A549 (cell line): ENCODE measurements at regions not wholly inside any gene's neighbourhood (a gene's known extent, or its start where the extent isn't known, plus 50 kb on each side); places are given as distances from the start of the nearest gene placed in this dataset.

ENCODE experiments used
- ATAC-seq, 2 experiments: fragments of 200-7000 bp in 1 of 2; fragments of >200 bp in 1 of 2; cut with Nextera tagmentation in 1 of 2; cut with Tn5 transposase in 1 of 2; 3 replicates each; pipeline versions ENCODE4 v1.8.0 to v1.9.1; 2018 to 2020; ENCODE audit warnings: mild to moderate bottlenecking in 1 of 2, moderate library complexity in 1 of 2
- CTCF ChIA-PET: fragments of 300-600 bp; sonication (Branson Sonifier 250); formaldehyde crosslinking; extraction: SDS; loops from one replicate; lab custom pipeline; 2021; ENCODE audit warnings: antibody characterized with exemption, inconsistent platforms; lab: Yijun Ruan, JAX
- POLR2A ChIA-PET: fragments of 350-600 bp; formaldehyde crosslinking; extraction: SDS; loops from one replicate; lab custom pipeline; 2021; ENCODE audit warnings: antibody characterized with exemption, inconsistent platforms; lab: Yijun Ruan, JAX
- DNase-seq, 2 experiments: peaks; one replicate each; pipeline versions ENCODE4 v3.0.0 to v3.0.0-alpha.2; 2011 to 2016; ENCODE audit warnings: low read depth in 1 of 2, low spot score in 1 of 2
- FAIRE-seq: peaks from 2 replicates; lab custom pipeline; 2011; peaks lifted over from hg19 to GRCh38; lab: Jason Lieb, UNC
- H3K27ac ChIP-seq, 2 experiments: fragments of >200 bp; sonication (Bioruptor Twin); formaldehyde crosslinking; 3 replicates each; pipeline ENCODE4 v1.5.1; 2016 to 2017
- H3K4me1 ChIP-seq: fragments of >200 bp; sonication (Bioruptor Twin); formaldehyde crosslinking; 3 replicates; pipeline ENCODE4 v1.6.1; 2016
- H3K4me2 ChIP-seq: fragments of >200 bp; sonication (Bioruptor Twin); formaldehyde crosslinking; 3 replicates; pipeline ENCODE4 v1.6.1; 2016
- H3K4me3 ChIP-seq: fragments of >200 bp; sonication (Bioruptor Twin); formaldehyde crosslinking; 3 replicates; pipeline ENCODE4 v1.5.1; 2016
- H3K9me3 ChIP-seq: fragments of >200 bp; sonication (Bioruptor Twin); formaldehyde crosslinking; 3 replicates; pipeline ENCODE4 v1.6.1; 2016
- CHD4 ChIP-seq: fragments of 200-600 bp; sonication (generic); IDR thresholded peaks from 2 replicates; pipeline ENCODE4 v1.6.1; 2016; ENCODE audit warnings: antibody characterized with exemption, mild to moderate bottlenecking, borderline replicate concordance
- EHF ChIP-seq: fragments of 250-450 bp; sonication (Bioruptor Pico); IDR thresholded peaks from 2 replicates; pipeline ENCODE4 v1.5.0; 2020; ENCODE audit warnings: mild to moderate bottlenecking
- EHMT2 ChIP-seq: fragments of 200-600 bp; sonication (generic); IDR thresholded peaks from 2 replicates; pipeline ENCODE4 v1.6.1; 2016; ENCODE audit warnings: antibody characterized with exemption, low read depth, mild to moderate bottlenecking, moderate library complexity
- FOXS1 ChIP-seq: fragments of 250-450 bp; sonication (Bioruptor Pico); IDR thresholded peaks from 2 replicates; pipeline ENCODE4 v1.5.0; 2020; ENCODE audit warnings: mild to moderate bottlenecking, moderate library complexity
- GATA3 ChIP-seq: IDR thresholded peaks from 2 replicates; pipeline ENCODE4 v1.6.1; 2012; ENCODE audit warnings: borderline replicate concordance
- JUNB ChIP-seq: fragments of >200 bp; sonication (Bioruptor Twin); formaldehyde crosslinking; IDR thresholded peaks from 2 replicates; pipeline ENCODE4 v1.6.1; 2016
- KDM1A ChIP-seq: fragments of 200-600 bp; sonication (generic); IDR thresholded peaks from 2 replicates; pipeline ENCODE4 v1.6.1; 2016; ENCODE audit warnings: low read depth, mild to moderate bottlenecking
- MAFK ChIP-seq: fragments of 450-650 bp; IDR thresholded peaks from 2 replicates; pipeline ENCODE4 v1.6.1; 2014; ENCODE audit not compliant: partially characterized antibody
- NR3C1 ChIP-seq: fragments of >200 bp; sonication (Bioruptor Twin); formaldehyde crosslinking; IDR thresholded peaks from 3 replicates; pipeline ENCODE4 v1.6.1; 2017
- RFX5 ChIP-seq: fragments of 450-650 bp; IDR thresholded peaks from 2 replicates; pipeline ENCODE4 v1.7.1; 2014; ENCODE audit warnings: antibody characterized with exemption, mild to moderate bottlenecking, moderate library complexity
- SMC3 ChIP-seq: fragments of >200 bp; sonication (Bioruptor Twin); formaldehyde crosslinking; IDR thresholded peaks from 3 replicates; pipeline ENCODE4 v1.6.1; 2018; ENCODE audit warnings: inconsistent platforms
- ZFP36 ChIP-seq: fragments of 450-650 bp; IDR thresholded peaks from 2 replicates; pipeline ENCODE4 v1.6.1; 2014; ENCODE audit warnings: borderline replicate concordance; ENCODE audit not compliant: partially characterized antibody
- ZSCAN20 ChIP-seq: fragments of 250-450 bp; sonication (Bioruptor Pico); IDR thresholded peaks from 2 replicates; pipeline ENCODE4 v1.8.0; 2022; ENCODE audit warnings: mild to moderate bottlenecking, moderate library complexity
- WGBS: methylation state at CpG from one replicate; pipeline ENCODE4 v1.1.6; 2017; ENCODE audit errors: missing lambda C conversion rate; 5-methylcytosine and 5-hydroxymethylcytosine counted together
- TF ChIP-seq, protein P1 (sequence below): fragments of 200-600 bp; sonication (generic); IDR thresholded peaks from 2 replicates; pipeline ENCODE4 v1.6.1; 2016; ENCODE audit warnings: antibody characterized with exemption, mild to moderate bottlenecking, moderate library complexity
- TF ChIP-seq, protein P2 (sequence below): fragments of >200 bp; sonication (Bioruptor Twin); formaldehyde crosslinking; IDR thresholded peaks from 2 replicates; pipeline ENCODE4 v1.6.1; 2016
- TF ChIP-seq, protein P3 (sequence below): IDR thresholded peaks from 2 replicates; pipeline ENCODE4 v1.6.1; 2012; ENCODE audit warnings: low read depth, borderline replicate concordance
- TF ChIP-seq, protein P4 (sequence below): fragments of 250-450 bp; sonication (Bioruptor Pico); IDR thresholded peaks from 2 replicates; pipeline ENCODE4 v1.5.0; 2021; ENCODE audit warnings: mild to moderate bottlenecking, moderate library complexity, borderline replicate concordance
- TF ChIP-seq, protein P5 (sequence below): IDR thresholded peaks from 2 replicates; pipeline ENCODE4 v1.6.1; 2012

DNA sequence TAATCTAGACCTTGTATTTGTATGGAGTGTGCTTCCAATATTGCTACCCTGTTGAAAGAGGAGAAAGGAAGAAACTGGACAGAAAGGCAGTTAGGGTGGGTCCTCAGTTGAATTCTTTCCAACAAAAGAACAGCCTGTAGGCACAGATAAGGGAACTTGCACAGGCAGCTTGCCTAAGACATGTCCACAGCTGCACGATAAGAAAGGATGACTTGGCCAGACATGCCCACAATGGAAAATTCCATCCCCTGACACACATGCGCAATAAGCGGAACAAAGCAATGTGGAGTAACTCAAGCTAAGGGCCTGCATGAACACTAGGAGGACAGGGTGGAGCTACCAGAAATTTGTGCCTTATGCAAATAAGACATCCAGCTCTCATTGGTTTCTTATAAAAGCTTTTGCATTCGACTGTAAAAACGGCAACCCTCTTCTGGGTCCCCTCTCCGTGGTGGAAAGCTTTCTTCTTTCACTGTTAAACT, 1084.7 kb upstream of the NXPH2 start (continued):
- TF ChIP-seq, protein P1, sequence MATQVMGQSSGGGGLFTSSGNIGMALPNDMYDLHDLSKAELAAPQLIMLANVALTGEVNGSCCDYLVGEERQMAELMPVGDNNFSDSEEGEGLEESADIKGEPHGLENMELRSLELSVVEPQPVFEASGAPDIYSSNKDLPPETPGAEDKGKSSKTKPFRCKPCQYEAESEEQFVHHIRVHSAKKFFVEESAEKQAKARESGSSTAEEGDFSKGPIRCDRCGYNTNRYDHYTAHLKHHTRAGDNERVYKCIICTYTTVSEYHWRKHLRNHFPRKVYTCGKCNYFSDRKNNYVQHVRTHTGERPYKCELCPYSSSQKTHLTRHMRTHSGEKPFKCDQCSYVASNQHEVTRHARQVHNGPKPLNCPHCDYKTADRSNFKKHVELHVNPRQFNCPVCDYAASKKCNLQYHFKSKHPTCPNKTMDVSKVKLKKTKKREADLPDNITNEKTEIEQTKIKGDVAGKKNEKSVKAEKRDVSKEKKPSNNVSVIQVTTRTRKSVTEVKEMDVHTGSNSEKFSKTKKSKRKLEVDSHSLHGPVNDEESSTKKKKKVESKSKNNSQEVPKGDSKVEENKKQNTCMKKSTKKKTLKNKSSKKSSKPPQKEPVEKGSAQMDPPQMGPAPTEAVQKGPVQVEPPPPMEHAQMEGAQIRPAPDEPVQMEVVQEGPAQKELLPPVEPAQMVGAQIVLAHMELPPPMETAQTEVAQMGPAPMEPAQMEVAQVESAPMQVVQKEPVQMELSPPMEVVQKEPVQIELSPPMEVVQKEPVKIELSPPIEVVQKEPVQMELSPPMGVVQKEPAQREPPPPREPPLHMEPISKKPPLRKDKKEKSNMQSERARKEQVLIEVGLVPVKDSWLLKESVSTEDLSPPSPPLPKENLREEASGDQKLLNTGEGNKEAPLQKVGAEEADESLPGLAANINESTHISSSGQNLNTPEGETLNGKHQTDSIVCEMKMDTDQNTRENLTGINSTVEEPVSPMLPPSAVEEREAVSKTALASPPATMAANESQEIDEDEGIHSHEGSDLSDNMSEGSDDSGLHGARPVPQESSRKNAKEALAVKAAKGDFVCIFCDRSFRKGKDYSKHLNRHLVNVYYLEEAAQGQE: no peak
- TF ChIP-seq, all 56 proteins: peak for 0

DNA sequence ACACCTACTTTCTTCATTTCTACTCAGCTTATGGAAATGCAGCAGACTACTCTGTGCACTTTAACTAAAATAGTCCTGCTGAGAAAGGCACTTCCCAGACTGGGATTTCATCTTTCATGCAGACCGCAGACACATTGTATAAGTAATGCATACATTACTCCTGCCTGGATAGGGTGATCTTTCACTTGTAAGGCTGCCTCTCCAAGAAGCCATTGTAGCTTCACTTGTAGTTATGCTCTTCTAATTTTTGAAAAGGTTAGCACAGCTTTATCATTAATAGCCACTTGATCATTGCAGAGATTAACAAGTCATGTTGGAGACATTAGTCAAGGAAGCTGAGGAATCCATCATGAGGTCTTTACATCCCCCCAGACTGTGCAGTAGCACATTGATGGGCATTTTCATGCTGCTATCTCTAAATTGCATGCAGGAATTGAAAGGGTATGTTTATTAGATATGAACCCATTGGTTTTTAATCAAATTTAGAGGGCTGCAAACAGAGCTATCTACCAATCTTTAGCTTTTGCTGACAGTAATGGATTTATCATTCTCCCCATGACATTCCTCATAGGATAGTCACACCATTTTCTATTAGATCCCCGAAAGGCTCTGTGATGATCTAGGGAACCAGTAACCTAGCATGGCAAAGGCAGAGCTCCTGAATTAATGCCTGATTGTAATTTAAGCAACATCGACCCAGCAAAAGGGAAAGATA, 1074.7 kb upstream of the NXPH2 start:
- ATAC-seq (no peak), FAIRE-seq (no peak), DNase-seq (no peak)
- 16% methylated on average over 3 of the region's 3 CpGs for WGBS
- Histone ChIP-seq H3K4me2 (no peak overlapping the region), H3K27ac (no peak overlapping the region), H3K9me3 (no peaks in the 10 kb centered on the region), H3K4me1 (no peaks in the 10 kb centered on the region), H3K4me3 (no peak overlapping the region)
- ChIA-PET CTCF (no interaction called here), POLR2A (no interaction called here)
- no peak for TF ChIP-seq ZFP36
- no peak for TF ChIP-seq MAFK
- TF ChIP-seq, protein P1: no peak
- TF ChIP-seq ZSCAN20 (CRISPR knock-in tag): no peak
- TF ChIP-seq, protein P2, sequence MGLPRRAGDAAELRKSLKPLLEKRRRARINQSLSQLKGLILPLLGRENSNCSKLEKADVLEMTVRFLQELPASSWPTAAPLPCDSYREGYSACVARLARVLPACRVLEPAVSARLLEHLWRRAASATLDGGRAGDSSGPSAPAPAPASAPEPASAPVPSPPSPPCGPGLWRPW: no peak
- no peak for TF ChIP-seq KDM1A
- TF ChIP-seq CHD4: no peak
- TF ChIP-seq SMC3: no peak
- TF ChIP-seq, protein P3, sequence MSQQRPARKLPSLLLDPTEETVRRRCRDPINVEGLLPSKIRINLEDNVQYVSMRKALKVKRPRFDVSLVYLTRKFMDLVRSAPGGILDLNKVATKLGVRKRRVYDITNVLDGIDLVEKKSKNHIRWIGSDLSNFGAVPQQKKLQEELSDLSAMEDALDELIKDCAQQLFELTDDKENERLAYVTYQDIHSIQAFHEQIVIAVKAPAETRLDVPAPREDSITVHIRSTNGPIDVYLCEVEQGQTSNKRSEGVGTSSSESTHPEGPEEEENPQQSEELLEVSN: no peak
- no peak for TF ChIP-seq EHF (CRISPR knock-in tag)
- TF ChIP-seq, protein P4, sequence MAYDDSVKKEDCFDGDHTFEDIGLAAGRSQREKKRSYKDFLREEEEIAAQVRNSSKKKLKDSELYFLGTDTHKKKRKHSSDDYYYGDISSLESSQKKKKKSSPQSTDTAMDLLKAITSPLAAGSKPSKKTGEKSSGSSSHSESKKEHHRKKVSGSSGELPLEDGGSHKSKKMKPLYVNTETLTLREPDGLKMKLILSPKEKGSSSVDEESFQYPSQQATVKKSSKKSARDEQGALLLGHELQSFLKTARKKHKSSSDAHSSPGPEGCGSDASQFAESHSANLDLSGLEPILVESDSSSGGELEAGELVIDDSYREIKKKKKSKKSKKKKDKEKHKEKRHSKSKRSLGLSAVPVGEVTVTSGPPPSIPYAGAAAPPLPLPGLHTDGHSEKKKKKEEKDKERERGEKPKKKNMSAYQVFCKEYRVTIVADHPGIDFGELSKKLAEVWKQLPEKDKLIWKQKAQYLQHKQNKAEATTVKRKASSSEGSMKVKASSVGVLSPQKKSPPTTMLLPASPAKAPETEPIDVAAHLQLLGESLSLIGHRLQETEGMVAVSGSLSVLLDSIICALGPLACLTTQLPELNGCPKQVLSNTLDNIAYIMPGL: no peak
- no peak for TF ChIP-seq FOXS1
- TF ChIP-seq EHMT2: no peak
- TF ChIP-seq GATA3: no peak
- TF ChIP-seq NR3C1: no peak
- no peak for TF ChIP-seq RFX5
- TF ChIP-seq, protein P5, sequence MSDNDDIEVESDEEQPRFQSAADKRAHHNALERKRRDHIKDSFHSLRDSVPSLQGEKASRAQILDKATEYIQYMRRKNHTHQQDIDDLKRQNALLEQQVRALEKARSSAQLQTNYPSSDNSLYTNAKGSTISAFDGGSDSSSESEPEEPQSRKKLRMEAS: no peak
- TF ChIP-seq JUNB: no peak
